Erythroblast (primary cell): ENCODE measurements at regions not wholly inside any gene's neighbourhood (a gene's known extent, or its start where the extent isn't known, plus 50 kb on each side); places are given as distances from the start of the nearest gene placed in this dataset.

Source experiments
- GATA1 ChIP-seq: IDR thresholded peaks from 2 replicates; pipeline ENCODE4 v1.6.1; 2011; ENCODE audit warnings: low read depth, mild to moderate bottlenecking, control low read depth, low read length, moderate library complexity
- POLR2A ChIP-seq: IDR thresholded peaks from 2 replicates; pipeline ENCODE4 v1.6.1; 2011; ENCODE audit warnings: mild to moderate bottlenecking, low read length

DNA sequence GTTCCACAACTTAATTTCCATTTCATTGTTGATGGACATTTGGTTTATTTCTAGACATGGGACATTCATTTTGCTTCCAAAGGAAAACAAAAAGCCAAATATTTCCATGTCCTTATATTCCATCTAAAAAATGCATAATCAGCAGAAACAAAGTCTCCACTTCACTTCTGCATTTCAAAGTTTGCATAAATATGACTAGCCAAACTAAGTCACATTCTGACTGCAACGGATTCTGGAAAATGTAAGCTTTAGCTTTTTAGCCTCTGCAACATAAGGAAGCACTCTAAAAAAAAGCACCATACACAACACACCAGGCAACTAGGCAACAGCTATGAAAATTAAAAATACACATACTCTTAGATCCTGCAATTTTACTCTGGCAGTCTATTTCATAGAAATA, 135.3 kb downstream of the ETAA1 start:
- TF ChIP-seq POLR2A (no peak), GATA1 (no peak)
